H1 (cell line): ENCODE measurements at regions not wholly inside any gene's neighbourhood (a gene's known extent, or its start where the extent isn't known, plus 50 kb on each side); places are given as distances from the start of the nearest gene placed in this dataset.

Experiments
- ASH2L ChIP-seq: fragments of 200-600, 300-600 bp; sonication (generic); IDR thresholded peaks from one replicate; pipeline ENCODE4 v1.7.1; 2017; ENCODE audit warnings: low read length
- CBX8 ChIP-seq: fragments of 300-800, 300-1000 bp; sonication (generic); IDR thresholded peaks from 2 replicates; pipeline ENCODE4 v1.7.1; 2016; ENCODE audit warnings: low read depth, low read length, borderline replicate concordance
- TCF12 ChIP-seq: IDR thresholded peaks from 2 replicates; pipeline ENCODE4 v1.6.1; 2011; ENCODE audit warnings: low read depth, mild to moderate bottlenecking, low read length

DNA sequence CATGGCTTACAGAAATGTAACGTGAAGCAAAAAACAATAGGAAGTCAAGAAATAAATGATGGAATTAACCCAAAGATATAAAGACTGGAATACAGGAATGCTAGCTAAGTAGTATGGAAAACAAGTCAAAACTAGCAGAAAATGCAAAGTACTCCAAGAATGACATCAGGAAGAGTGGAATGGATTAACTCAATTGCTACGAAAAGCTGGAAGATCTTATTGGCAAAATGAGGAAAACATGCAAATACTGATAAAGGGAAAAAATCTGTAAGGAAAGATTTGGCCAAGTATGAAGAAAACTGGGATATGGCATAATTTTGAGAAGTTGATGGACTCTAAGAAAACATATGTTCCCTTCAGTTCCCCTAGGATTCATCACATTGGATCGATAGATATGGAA is 324.5 kb upstream of the ZNF608 start (continued):
- TF ChIP-seq TCF12 = no peak
- no peak for TF ChIP-seq CBX8
- TF ChIP-seq ASH2L = no peak
